ENCODE measurements at regions not wholly inside any gene's neighbourhood (a gene's known extent, or its start where the extent isn't known, plus 50 kb on each side); places are given as distances from the start of the nearest gene placed in this dataset.

DNA sequence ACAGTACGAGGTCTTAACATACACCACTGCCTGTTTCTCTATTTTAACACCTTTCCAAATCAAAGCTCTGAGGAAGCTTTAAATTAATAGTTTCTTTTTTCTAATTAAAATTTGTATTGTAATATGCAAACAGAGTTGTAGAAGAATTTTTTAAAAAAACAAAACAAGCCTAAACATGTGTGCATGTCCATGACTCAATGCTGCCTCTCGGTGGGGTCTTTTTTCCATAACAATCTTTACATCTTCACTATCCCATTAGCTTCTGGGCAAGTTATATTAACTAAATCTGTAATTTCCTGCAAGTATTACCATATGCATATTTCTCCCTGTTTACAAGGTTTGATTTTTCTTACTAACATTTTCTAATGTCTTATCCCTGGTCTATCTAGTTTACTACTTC is 143.9 kb upstream of the NAV3 start:
- ATAC-seq (ENCODE audit: low FRiP score in 2 of 2) (no peak), DNase-seq (no peak)
- TF ChIP-seq POLR2A (IDR thresholded peaks at IDR 0.05) (no peak), POLR2AphosphoS5 (IDR thresholded peaks at IDR 0.05) (no peak), EP300 (IDR thresholded peaks at IDR 0.05) (no peak)
- TF ChIP-seq, protein P1, sequence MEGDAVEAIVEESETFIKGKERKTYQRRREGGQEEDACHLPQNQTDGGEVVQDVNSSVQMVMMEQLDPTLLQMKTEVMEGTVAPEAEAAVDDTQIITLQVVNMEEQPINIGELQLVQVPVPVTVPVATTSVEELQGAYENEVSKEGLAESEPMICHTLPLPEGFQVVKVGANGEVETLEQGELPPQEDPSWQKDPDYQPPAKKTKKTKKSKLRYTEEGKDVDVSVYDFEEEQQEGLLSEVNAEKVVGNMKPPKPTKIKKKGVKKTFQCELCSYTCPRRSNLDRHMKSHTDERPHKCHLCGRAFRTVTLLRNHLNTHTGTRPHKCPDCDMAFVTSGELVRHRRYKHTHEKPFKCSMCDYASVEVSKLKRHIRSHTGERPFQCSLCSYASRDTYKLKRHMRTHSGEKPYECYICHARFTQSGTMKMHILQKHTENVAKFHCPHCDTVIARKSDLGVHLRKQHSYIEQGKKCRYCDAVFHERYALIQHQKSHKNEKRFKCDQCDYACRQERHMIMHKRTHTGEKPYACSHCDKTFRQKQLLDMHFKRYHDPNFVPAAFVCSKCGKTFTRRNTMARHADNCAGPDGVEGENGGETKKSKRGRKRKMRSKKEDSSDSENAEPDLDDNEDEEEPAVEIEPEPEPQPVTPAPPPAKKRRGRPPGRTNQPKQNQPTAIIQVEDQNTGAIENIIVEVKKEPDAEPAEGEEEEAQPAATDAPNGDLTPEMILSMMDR (IDR thresholded peaks at IDR 0.05), result no peak
- Histone ChIP-seq H3K4me3 (no peak overlapping the region), H3K27me3 (no peaks in the 10 kb centered on the region), H3K4me1 (no peaks in the 10 kb centered on the region), H3K36me3 (no peaks in the 10 kb centered on the region), H3K27ac (no peak overlapping the region), H3K9me3 (no peaks in the 10 kb centered on the region)
- 84 to 85% methylated on average over 2 of the region's 2 CpGs for WGBS, 2 donors

DNA sequence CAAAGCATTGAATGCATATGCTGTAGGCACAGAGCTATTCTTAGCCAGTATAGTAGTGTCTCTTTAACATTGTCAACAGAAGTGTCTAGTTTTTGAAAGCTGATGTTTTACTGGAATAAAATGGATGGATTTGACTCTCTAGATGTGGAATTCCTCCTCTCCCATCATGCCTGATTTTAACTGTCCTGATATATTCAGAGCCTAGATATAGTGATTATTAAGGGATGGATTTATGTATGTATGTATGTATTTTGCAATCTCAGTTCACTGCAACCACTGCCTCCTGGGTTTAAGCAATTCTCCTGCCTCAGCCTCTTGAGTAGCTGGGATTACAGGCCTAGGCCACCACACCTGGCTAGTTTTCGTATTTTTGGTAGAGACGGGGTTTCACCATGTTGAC is 144.8 kb upstream of the NAV3 start:
- Histone ChIP-seq H3K27ac (no peak overlapping the region), H3K27me3 (no peaks in the 10 kb centered on the region), H3K36me3 (no peaks in the 10 kb centered on the region), H3K4me1 (no peaks in the 10 kb centered on the region), H3K4me3 (no peak overlapping the region), H3K9me3 (no peaks in the 10 kb centered on the region)
- TF ChIP-seq EP300 (IDR thresholded peaks at IDR 0.05) (no peak), POLR2A (IDR thresholded peaks at IDR 0.05) (no peak), POLR2AphosphoS5 (IDR thresholded peaks at IDR 0.05) (no peak)
- TF ChIP-seq, protein P1 (IDR thresholded peaks at IDR 0.05), result no peak
- no peak for ATAC-seq (ENCODE audit: low FRiP score in 2 of 2)
- WGBS, 2 donors, result 94 to 100% methylated on average over 2 of the region's 2 CpGs
- DNase-seq, result no peak

DNA sequence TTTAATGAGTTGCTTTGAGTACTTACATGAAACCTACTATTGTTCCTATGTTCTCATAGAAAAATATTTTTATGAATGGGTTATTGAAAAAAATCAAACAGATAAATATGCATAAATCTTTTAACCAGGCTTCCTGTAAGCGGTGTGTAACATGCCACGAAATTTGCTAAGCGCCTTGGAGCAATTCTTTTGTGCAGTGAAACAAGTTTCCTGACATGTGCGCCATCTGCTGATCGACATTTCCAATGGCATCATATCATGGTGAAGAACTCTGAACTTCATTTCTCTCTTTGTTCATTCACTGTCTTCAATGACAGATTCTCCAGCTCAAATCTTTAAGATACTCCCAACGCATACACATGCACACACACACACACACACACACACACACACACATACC is 145.6 kb upstream of the NAV3 start:
- H3K27ac ChIP-seq, result no peak overlapping the region
- TF ChIP-seq EP300 (IDR thresholded peaks at IDR 0.05) (no peak), POLR2AphosphoS5 (IDR thresholded peaks at IDR 0.05) (no peak), POLR2A (IDR thresholded peaks at IDR 0.05) (no peak)
- TF ChIP-seq, protein P1 (IDR thresholded peaks at IDR 0.05), result peak in 5 of 6 experiments; percentile 12 to 51 (median 33)
- H3K4me3 ChIP-seq, result no peak overlapping the region
- ATAC-seq (ENCODE audit: low FRiP score in 2 of 2) (peak in 1 of 2 donors; percentile 72), DNase-seq (peak in 1 of 2 donors; percentile 23)
- H3K4me1 ChIP-seq, result no peaks in the 10 kb centered on the region
- no peaks in the 10 kb centered on the region for H3K27me3 ChIP-seq
- H3K36me3 ChIP-seq, result no peaks in the 10 kb centered on the region
- no peaks in the 10 kb centered on the region for H3K9me3 ChIP-seq
- 6 to 9% methylated on average over 6 of the region's 6 CpGs for WGBS, 2 donors

DNA sequence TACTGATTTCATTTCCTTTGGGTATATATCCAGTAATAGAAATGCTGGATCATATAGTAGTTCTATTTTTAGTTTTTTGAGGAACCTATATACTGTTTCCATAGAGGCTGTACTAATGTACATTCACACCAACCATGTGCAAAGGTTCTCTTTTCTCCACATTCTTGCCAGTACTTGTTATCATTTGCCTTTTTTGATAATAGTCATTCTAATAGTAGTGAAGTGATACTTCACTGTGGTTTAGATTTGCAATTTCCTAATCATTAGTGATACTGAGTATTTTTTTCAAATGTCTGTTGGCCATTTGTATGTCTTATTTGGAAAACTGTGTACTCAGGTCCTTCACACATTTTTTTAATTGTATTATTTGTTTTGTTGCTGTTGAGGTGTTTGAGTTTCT is 148.2 kb upstream of the NAV3 start:
- Histone ChIP-seq H3K27me3 (no peaks in the 10 kb centered on the region), H3K27ac (no peak overlapping the region), H3K9me3 (no peaks in the 10 kb centered on the region), H3K4me3 (no peak overlapping the region), H3K36me3 (no peaks in the 10 kb centered on the region), H3K4me1 (no peaks in the 10 kb centered on the region)
- TF ChIP-seq, protein P1 (IDR thresholded peaks at IDR 0.05), result no peak
- TF ChIP-seq POLR2AphosphoS5 (IDR thresholded peaks at IDR 0.05), result no peak
- TF ChIP-seq POLR2A (IDR thresholded peaks at IDR 0.05), result no peak
- TF ChIP-seq EP300 (IDR thresholded peaks at IDR 0.05), result no peak
- DNase-seq (no peak), ATAC-seq (ENCODE audit: low FRiP score in 2 of 2) (no peak)

DNA sequence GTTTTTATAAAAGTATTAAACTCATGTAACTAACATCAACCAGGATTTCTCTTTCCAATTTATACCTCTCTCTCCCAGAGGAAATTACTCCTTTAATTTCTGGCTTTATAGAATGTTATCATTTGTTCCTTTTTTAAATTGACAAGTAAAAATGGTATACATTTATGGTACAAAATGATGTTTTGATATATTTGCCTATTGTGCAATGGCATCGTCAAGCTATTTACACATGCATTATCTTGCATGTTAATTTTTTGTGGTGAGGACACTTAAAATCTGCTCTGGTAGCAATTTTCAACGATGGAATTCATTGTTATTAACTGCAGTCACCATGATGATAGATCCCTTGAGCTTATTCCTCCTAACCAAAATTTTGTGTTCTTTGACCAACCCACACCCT is 149.0 kb upstream of the NAV3 start:
- ATAC-seq (ENCODE audit: low FRiP score in 2 of 2) (no peak), DNase-seq (no peak)
- Histone ChIP-seq H3K9me3 (no peaks in the 10 kb centered on the region), H3K36me3 (no peaks in the 10 kb centered on the region), H3K27ac (no peak overlapping the region), H3K4me1 (no peaks in the 10 kb centered on the region), H3K4me3 (no peak overlapping the region), H3K27me3 (no peaks in the 10 kb centered on the region)
- TF ChIP-seq, protein P1 (IDR thresholded peaks at IDR 0.05), result no peak
- no peak for TF ChIP-seq POLR2AphosphoS5 (IDR thresholded peaks at IDR 0.05)
- TF ChIP-seq POLR2A (IDR thresholded peaks at IDR 0.05), result no peak
- TF ChIP-seq EP300 (IDR thresholded peaks at IDR 0.05), result no peak
- 76 to 78% methylated on average over 2 of the region's 2 CpGs for WGBS, 2 donors
